ENCODE measurements at regions not wholly inside any gene's neighbourhood (a gene's known extent, or its start where the extent isn't known, plus 50 kb on each side); places are given as distances from the start of the nearest gene placed in this dataset.

GRCh38 chr18:53757328-53757727, 467.1 kb downstream of the MBD2 start:
- DNase-seq: no peak
- no peaks in the 10 kb centered on the region for H3K9me3 ChIP-seq (ENCODE audit: control insufficient read depth, low read length)

DNA sequence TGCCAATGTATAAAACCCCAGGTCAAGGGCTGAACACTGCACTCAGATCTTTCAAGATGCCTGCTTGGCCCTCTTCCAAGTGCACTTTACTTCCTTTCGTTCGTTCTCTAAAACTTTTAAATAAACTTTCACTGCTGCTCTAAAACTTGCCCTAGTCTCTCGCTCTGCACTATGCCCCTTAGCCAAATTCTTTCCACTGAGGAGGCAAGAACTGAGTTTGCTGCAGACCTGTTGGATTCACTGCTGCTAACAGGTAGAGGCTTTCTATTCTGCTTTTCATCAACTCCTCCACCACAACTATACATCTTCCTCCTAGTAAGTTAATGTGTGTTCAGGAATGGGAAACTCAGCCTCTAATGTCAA, 467.9 kb downstream of the MBD2 start:
- H3K9ac ChIP-seq (ENCODE audit: extremely low read depth, low read length, poor library complexity, severe bottlenecking): no peak overlapping the region
- Mint-ChIP-seq H3K27ac (no peak overlapping the region), H3K27me3 (ENCODE audit: insufficient read depth) (peaks cover 30% of the 10 kb centered on the region), H3K4me1 (peaks cover 24% of the 10 kb centered on the region), H3K36me3 (ENCODE audit: low read depth) (no peaks in the 10 kb centered on the region), H3K4me3 (no peak overlapping the region), H3K9me3 (no peaks in the 10 kb centered on the region)
- no peak for TF ChIP-seq CTCF (conservative IDR thresholded peaks at IDR 0.05)
- no peaks in the 10 kb centered on the region for H3K36me3 ChIP-seq (ENCODE audit: control insufficient read depth, insufficient read depth, low read length)
- H3K27me3 ChIP-seq (ENCODE audit: control insufficient read depth, insufficient read depth, low read length, poor library complexity, severe bottlenecking): peaks cover 30% of the 10 kb centered on the region
- 89 to 93% methylated on average over 3 of the region's 3 CpGs for WGBS, 2 experiments (ENCODE audit: insufficient coverage in 1 of 2, insufficient read length in 1 of 2)
- H3K27ac ChIP-seq (ENCODE audit: low read depth, low read length): no peak overlapping the region
- H3K4me1 ChIP-seq (ENCODE audit: control insufficient read depth, insufficient read depth, low read length): peaks cover 8% of the 10 kb centered on the region
- H3K9me3 ChIP-seq (ENCODE audit: control insufficient read depth, low read length): no peaks in the 10 kb centered on the region
- no peak for DNase-seq
- H3K4me3 ChIP-seq (ENCODE audit: low read length): no peak overlapping the region

More at GRCh38 chr18:53757328-53757727, 467.1 kb downstream of the MBD2 start:
- peaks cover 26% of the 10 kb centered on the region for H3K27me3 Mint-ChIP-seq (ENCODE audit: insufficient read depth)
- no peaks in the 10 kb centered on the region for H3K9me3 Mint-ChIP-seq
- Histone ChIP-seq H3K9ac (ENCODE audit: extremely low read depth, low read length, poor library complexity, severe bottlenecking) (no peak overlapping the region), H3K27me3 (ENCODE audit: control insufficient read depth, insufficient read depth, low read length, poor library complexity, severe bottlenecking) (peaks cover 23% of the 10 kb centered on the region), H3K36me3 (ENCODE audit: control insufficient read depth, insufficient read depth, low read length) (no peaks in the 10 kb centered on the region), H3K4me3 (ENCODE audit: low read length) (no peak overlapping the region), H3K27ac (ENCODE audit: low read depth, low read length) (no peak overlapping the region), H3K4me1 (ENCODE audit: control insufficient read depth, insufficient read depth, low read length) (peaks cover 8% of the 10 kb centered on the region)
- 88 to 92% methylated on average over 1 to 2 of the region's 2 CpGs for WGBS, 2 experiments (ENCODE audit: insufficient coverage in 1 of 2, insufficient read length in 1 of 2)
- H3K4me1 Mint-ChIP-seq: peaks cover 24% of the 10 kb centered on the region
- H3K36me3 Mint-ChIP-seq (ENCODE audit: low read depth): no peaks in the 10 kb centered on the region
- no peak overlapping the region for H3K4me3 Mint-ChIP-seq
- H3K27ac Mint-ChIP-seq: no peak overlapping the region
- TF ChIP-seq CTCF (conservative IDR thresholded peaks at IDR 0.05): no peak

- 88 to 100% methylated on average over 5 of the region's 5 CpGs for WGBS, 2 experiments (ENCODE audit: insufficient coverage in 1 of 2, insufficient read length in 1 of 2)
Observed at GRCh38 chr18:53755914-53756609, 468.4 kb downstream of the MBD2 start.

More at GRCh38 chr18:53755914-53756609, 468.4 kb downstream of the MBD2 start:
- Histone ChIP-seq H3K27ac (ENCODE audit: low read depth, low read length) (no peak overlapping the region), H3K4me1 (ENCODE audit: control insufficient read depth, insufficient read depth, low read length) (peaks cover 8% of the 10 kb centered on the region), H3K4me3 (ENCODE audit: low read length) (no peak overlapping the region), H3K27me3 (ENCODE audit: control insufficient read depth, insufficient read depth, low read length, poor library complexity, severe bottlenecking) (peaks cover 31% of the 10 kb centered on the region), H3K9me3 (ENCODE audit: control insufficient read depth, low read length) (no peaks in the 10 kb centered on the region), H3K36me3 (ENCODE audit: control insufficient read depth, insufficient read depth, low read length) (no peaks in the 10 kb centered on the region), H3K9ac (ENCODE audit: extremely low read depth, low read length, poor library complexity, severe bottlenecking) (no peak overlapping the region)
- no peak overlapping the region for H3K27ac Mint-ChIP-seq
- peaks cover 24% of the 10 kb centered on the region for H3K4me1 Mint-ChIP-seq
- no peaks in the 10 kb centered on the region for H3K36me3 Mint-ChIP-seq (ENCODE audit: low read depth)
- TF ChIP-seq CTCF (conservative IDR thresholded peaks at IDR 0.05): no peak
- no peak for DNase-seq
- H3K27me3 Mint-ChIP-seq (ENCODE audit: insufficient read depth): peaks cover 30% of the 10 kb centered on the region
- H3K9me3 Mint-ChIP-seq: no peaks in the 10 kb centered on the region
- H3K4me3 Mint-ChIP-seq: no peak overlapping the region

All from endodermal cell (in vitro differentiated cells).